ENCODE measurements at regions not wholly inside any gene's neighbourhood (a gene's known extent, or its start where the extent isn't known, plus 50 kb on each side); places are given as distances from the start of the nearest gene placed in this dataset.

DNA sequence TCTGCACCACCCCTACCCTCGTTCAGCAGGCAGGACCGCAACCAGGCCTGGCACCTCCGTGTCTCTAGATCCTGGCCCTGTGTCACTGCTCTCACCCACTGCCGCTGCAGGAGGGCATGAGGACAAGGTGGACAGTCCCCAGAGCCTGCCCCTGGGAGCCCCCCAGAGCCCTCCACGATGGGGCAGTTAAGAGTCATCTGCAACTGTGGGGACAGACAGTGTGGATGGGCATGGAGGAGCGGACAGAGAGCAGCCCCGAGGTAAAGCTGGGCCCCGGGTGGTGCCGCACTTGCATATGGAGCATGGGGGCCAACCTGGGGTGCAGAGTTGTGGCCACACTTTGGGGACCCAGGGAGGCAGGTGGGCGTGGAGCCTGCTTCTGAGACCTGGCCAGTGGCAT lies 905.1 kb upstream of the USP15 start:
- TF ChIP-seq, protein P1, sequence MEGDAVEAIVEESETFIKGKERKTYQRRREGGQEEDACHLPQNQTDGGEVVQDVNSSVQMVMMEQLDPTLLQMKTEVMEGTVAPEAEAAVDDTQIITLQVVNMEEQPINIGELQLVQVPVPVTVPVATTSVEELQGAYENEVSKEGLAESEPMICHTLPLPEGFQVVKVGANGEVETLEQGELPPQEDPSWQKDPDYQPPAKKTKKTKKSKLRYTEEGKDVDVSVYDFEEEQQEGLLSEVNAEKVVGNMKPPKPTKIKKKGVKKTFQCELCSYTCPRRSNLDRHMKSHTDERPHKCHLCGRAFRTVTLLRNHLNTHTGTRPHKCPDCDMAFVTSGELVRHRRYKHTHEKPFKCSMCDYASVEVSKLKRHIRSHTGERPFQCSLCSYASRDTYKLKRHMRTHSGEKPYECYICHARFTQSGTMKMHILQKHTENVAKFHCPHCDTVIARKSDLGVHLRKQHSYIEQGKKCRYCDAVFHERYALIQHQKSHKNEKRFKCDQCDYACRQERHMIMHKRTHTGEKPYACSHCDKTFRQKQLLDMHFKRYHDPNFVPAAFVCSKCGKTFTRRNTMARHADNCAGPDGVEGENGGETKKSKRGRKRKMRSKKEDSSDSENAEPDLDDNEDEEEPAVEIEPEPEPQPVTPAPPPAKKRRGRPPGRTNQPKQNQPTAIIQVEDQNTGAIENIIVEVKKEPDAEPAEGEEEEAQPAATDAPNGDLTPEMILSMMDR (conservative IDR thresholded peaks at IDR 0.05) = no peak
- TF ChIP-seq ZFX (IDR thresholded peaks at IDR 0.05) = no peak
